Smooth muscle cell (in vitro differentiated cells): ENCODE measurements at regions not wholly inside any gene's neighbourhood (a gene's known extent, or its start where the extent isn't known, plus 50 kb on each side); places are given as distances from the start of the nearest gene placed in this dataset.

Experiments
- DNase-seq: peaks from one replicate; lab custom pipeline; 2025; ENCODE audit not compliant: unreplicated experiment; lab: John Stamatoyannopoulos, UW
- H2AFZ ChIP-seq: fragments of 200-600 bp; sonication (generic); 2 replicates; pipeline ENCODE4 v1.6.0; 2016; ENCODE audit warnings: antibody characterized with exemption, low read depth, mild to moderate bottlenecking
- H3F3A ChIP-seq: fragments of 200-600 bp; sonication (generic); 2 replicates; pipeline ENCODE4 v1.6.0; 2017; ENCODE audit warnings: antibody characterized with exemption, low read depth
- H3K27ac ChIP-seq: fragments of 200-600 bp; sonication (generic); 2 replicates; pipeline ENCODE4 v1.5.1; 2016; ENCODE audit warnings: low read depth, mild to moderate bottlenecking
- H3K27me3 ChIP-seq: fragments of 200-600 bp; sonication (generic); 2 replicates; pipeline ENCODE4 v1.6.1; 2016; ENCODE audit warnings: low read depth, mild to moderate bottlenecking
- H3K36me3 ChIP-seq: fragments of 200-600 bp; sonication (generic); 2 replicates; pipeline ENCODE4 v1.5.1; 2016; ENCODE audit warnings: low read depth
- H3K4me1 ChIP-seq: fragments of 200-600 bp; sonication (generic); 2 replicates; pipeline ENCODE4 v1.5.1; 2016; ENCODE audit warnings: low read depth
- H3K4me2 ChIP-seq: fragments of 200-600 bp; sonication (generic); 2 replicates; pipeline ENCODE4 v1.6.0; 2016; ENCODE audit warnings: mild to moderate bottlenecking
- H3K4me3 ChIP-seq: fragments of 200-600 bp; sonication (generic); 2 replicates; pipeline ENCODE4 v1.5.1; 2016; ENCODE audit warnings: mild to moderate bottlenecking
- H3K79me2 ChIP-seq: fragments of 200-600 bp; sonication (generic); 2 replicates; pipeline ENCODE4 v1.6.0; 2016; ENCODE audit warnings: low read depth, mild to moderate bottlenecking
- H3K9ac ChIP-seq: fragments of 200-600 bp; sonication (generic); 2 replicates; pipeline ENCODE4 v1.6.0; 2016; ENCODE audit warnings: low read depth
- H3K9me3 ChIP-seq: fragments of 200-600 bp; sonication (generic); replicated peaks from 2 replicates; pipeline ENCODE4 v1.5.1; 2016; ENCODE audit warnings: low read depth
- H4K20me1 ChIP-seq: fragments of 200-600 bp; sonication (generic); 2 replicates; pipeline ENCODE4 v1.6.0; 2016; ENCODE audit warnings: low read depth
- CTCF ChIP-seq: fragments of 200-600 bp; sonication (generic); IDR thresholded peaks from 2 replicates; pipeline ENCODE4 v1.5.1; 2017; ENCODE audit warnings: borderline replicate concordance, mild to moderate bottlenecking, antibody characterized with exemption; ENCODE audit not compliant: insufficient read depth, poor library complexity, severe bottlenecking
- WGBS: methylation state at CpG from one replicate; pipeline ENCODE4 v1.1.7; 2016; ENCODE audit warnings: low lambda C conversion rate; 5-methylcytosine and 5-hydroxymethylcytosine counted together

DNA sequence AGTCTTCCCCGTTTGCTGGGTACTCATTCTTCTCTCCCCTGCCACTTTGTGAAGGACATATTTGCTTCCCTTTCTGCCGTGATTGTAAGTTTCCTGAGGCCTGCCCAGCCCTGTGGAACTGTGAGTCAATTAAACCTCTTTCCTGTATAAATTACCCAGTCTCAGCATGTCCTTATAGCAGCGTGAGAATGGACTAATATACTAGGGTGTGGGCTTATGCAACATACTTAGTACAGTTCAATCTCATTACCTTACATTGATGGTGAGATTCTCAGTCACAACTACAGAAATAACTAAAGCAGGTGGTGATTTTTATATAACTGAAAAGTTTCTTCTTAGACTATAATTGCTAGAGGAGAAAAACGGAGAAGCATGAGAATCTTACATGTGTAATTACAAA is 237.9 kb upstream of the MMADHC start:
- no peak for DNase-seq
- Histone ChIP-seq H3K9ac (no peak overlapping the region), H3K79me2 (no peaks in the 10 kb centered on the region), H3K4me3 (no peak overlapping the region), H3K27me3 (no peaks in the 10 kb centered on the region), H3F3A (no peaks in the 10 kb centered on the region), H3K9me3 (no peaks in the 10 kb centered on the region), H4K20me1 (no peaks in the 10 kb centered on the region), H2AFZ (no peak overlapping the region), H3K4me2 (no peak overlapping the region), H3K4me1 (no peaks in the 10 kb centered on the region), H3K36me3 (no peaks in the 10 kb centered on the region), H3K27ac (no peak overlapping the region)
- WGBS, result 83% methylated on average over 4 of the region's 4 CpGs
- no peak for TF ChIP-seq CTCF

GRCh38 chr2:149824136-149824535 is 236.6 kb upstream of the MMADHC start:
- H3K27ac ChIP-seq, result no peak overlapping the region
- H3K9ac ChIP-seq, result no peak overlapping the region
- H3K9me3 ChIP-seq, result no peaks in the 10 kb centered on the region
- H3F3A ChIP-seq, result no peaks in the 10 kb centered on the region
- no peak overlapping the region for H3K4me3 ChIP-seq
- H3K79me2 ChIP-seq, result no peaks in the 10 kb centered on the region
- H2AFZ ChIP-seq, result no peak overlapping the region
- no peaks in the 10 kb centered on the region for H3K4me1 ChIP-seq
- no peaks in the 10 kb centered on the region for H3K36me3 ChIP-seq
- H3K27me3 ChIP-seq, result no peaks in the 10 kb centered on the region
- H3K4me2 ChIP-seq, result no peak overlapping the region
- TF ChIP-seq CTCF, result no peak
- H4K20me1 ChIP-seq, result no peaks in the 10 kb centered on the region
- DNase-seq, result no peak

DNA sequence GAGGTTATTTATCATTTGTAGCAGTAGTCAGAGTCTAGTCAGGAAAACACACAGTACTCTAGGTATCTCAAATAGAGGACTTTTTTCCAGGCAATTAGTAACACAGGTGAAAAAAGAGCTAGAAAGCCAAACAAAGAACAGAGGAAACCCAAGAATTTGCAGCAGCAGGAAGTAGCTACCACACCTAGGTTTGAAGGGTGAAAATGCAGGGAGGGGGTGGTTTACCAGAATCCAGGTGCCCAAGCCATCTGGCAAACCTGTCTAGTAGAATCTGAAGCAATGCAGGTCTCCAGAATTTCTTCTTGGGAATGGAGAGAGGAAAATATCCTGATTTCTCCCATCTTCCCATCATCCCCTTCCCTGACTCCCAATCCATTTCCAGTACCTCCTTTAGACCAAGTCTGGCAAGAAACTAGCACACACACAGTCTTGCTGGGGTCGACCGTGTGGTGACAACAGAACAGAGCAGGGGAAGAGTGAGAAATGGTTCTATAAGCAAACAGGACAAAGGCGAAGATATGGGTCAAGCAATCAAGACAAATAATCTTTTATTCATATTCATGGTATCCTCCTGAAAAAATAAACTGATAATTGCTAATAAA is 231.9 kb upstream of the MMADHC start:
- TF ChIP-seq CTCF, result no peak
- no peak overlapping the region for H2AFZ ChIP-seq
- H3K79me2 ChIP-seq, result no peaks in the 10 kb centered on the region
- no peaks in the 10 kb centered on the region for H3K27me3 ChIP-seq
- no peak overlapping the region for H3K9ac ChIP-seq
- H3K4me3 ChIP-seq, result no peak overlapping the region
- no peaks in the 10 kb centered on the region for H3F3A ChIP-seq
- H3K9me3 ChIP-seq, result no peaks in the 10 kb centered on the region
- no peak overlapping the region for H3K4me2 ChIP-seq
- H3K36me3 ChIP-seq, result no peaks in the 10 kb centered on the region
- no peak for DNase-seq
- no peak overlapping the region for H3K27ac ChIP-seq
- H4K20me1 ChIP-seq, result no peaks in the 10 kb centered on the region
- WGBS, result 83% methylated on average over 3 of the region's 3 CpGs
- H3K4me1 ChIP-seq, result no peaks in the 10 kb centered on the region

DNA sequence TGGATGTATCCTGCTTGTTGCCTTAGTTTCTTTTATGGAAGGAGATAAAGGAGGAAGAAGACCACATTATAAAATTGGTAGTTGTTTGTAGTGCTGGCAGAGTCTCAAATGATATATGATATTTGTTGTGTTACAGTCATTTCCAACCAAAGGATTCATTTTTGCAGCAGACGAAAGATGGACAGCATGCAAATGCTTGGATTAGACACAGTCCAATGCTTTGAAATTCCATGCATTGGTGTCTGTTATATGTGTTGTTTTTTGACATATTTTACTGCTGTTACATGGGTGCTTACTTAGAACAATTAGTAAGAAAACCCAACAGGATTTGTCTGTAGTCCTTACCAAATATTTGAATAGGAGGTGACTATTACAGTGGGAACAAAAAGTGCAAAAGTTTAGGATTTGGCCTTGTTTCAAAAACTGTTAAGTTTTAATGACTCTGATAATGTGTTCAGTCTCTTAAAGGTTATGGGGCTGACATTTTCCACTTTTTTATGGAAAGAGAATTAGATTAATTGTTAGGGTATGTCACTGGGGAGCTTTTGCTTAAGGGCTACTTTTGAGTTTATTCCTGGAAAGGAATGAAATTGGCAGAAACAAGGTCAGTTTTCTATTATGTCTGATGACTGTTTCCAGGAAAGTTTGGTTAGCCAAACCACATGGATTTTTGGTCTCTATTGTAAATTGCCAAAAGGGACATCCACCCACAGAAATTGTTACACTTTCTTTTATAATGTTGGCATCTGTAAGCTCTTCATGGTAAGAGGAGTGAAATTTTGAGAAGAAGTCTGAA is 229.4 kb upstream of the MMADHC start:
- Histone ChIP-seq H3K27ac (no peak overlapping the region), H3K4me3 (no peak overlapping the region), H3K9me3 (no peaks in the 10 kb centered on the region), H3K9ac (no peak overlapping the region), H3K36me3 (no peaks in the 10 kb centered on the region), H3F3A (no peaks in the 10 kb centered on the region), H2AFZ (no peak overlapping the region), H3K79me2 (no peaks in the 10 kb centered on the region), H3K27me3 (no peaks in the 10 kb centered on the region), H4K20me1 (no peaks in the 10 kb centered on the region), H3K4me1 (no peaks in the 10 kb centered on the region), H3K4me2 (no peak overlapping the region)
- no peak for DNase-seq
- no peak for TF ChIP-seq CTCF
- WGBS, result 79% methylated on average over 1 of the region's 1 CpG
